A549 (cell line): ENCODE measurements at regions not wholly inside any gene's neighbourhood (a gene's known extent, or its start where the extent isn't known, plus 50 kb on each side); places are given as distances from the start of the nearest gene placed in this dataset.

Source experiments
- CTCF ChIP-seq: fragments of >200 bp; sonication (Bioruptor Twin); formaldehyde crosslinking; IDR thresholded peaks from 3 replicates; pipeline ENCODE4 v1.5.1; 2016
- JUNB ChIP-seq: fragments of >200 bp; sonication (Bioruptor Twin); formaldehyde crosslinking; IDR thresholded peaks from 2 replicates; pipeline ENCODE4 v1.6.1; 2016
- POLR2A ChIP-seq: IDR thresholded peaks from 2 replicates; pipeline ENCODE4 v1.6.1; 2012; ENCODE audit warnings: mild to moderate bottlenecking, low read length
- ZNF302 ChIP-seq: fragments of 250-450 bp; sonication (Bioruptor Pico); IDR thresholded peaks from 2 replicates; pipeline ENCODE4 v1.9.0; 2021; ENCODE audit warnings: inconsistent platforms, mild to moderate bottlenecking, moderate library complexity

GRCh38 chr11:107243929-107244328 is 213.7 kb downstream of the CWF19L2 start:
- TF ChIP-seq JUNB = no peak
- TF ChIP-seq CTCF = no peak
- no peak for TF ChIP-seq ZNF302 (CRISPR knock-in tag)
- TF ChIP-seq POLR2A = no peak
